GM04504 (cell line): ENCODE measurements at regions not wholly inside any gene's neighbourhood (a gene's known extent, or its start where the extent isn't known, plus 50 kb on each side); places are given as distances from the start of the nearest gene placed in this dataset.

Source experiments
- DNase-seq: peaks from one replicate; pipeline ENCODE4 v3.0.0-alpha.2; 2012; ENCODE audit warnings: low read depth

DNA sequence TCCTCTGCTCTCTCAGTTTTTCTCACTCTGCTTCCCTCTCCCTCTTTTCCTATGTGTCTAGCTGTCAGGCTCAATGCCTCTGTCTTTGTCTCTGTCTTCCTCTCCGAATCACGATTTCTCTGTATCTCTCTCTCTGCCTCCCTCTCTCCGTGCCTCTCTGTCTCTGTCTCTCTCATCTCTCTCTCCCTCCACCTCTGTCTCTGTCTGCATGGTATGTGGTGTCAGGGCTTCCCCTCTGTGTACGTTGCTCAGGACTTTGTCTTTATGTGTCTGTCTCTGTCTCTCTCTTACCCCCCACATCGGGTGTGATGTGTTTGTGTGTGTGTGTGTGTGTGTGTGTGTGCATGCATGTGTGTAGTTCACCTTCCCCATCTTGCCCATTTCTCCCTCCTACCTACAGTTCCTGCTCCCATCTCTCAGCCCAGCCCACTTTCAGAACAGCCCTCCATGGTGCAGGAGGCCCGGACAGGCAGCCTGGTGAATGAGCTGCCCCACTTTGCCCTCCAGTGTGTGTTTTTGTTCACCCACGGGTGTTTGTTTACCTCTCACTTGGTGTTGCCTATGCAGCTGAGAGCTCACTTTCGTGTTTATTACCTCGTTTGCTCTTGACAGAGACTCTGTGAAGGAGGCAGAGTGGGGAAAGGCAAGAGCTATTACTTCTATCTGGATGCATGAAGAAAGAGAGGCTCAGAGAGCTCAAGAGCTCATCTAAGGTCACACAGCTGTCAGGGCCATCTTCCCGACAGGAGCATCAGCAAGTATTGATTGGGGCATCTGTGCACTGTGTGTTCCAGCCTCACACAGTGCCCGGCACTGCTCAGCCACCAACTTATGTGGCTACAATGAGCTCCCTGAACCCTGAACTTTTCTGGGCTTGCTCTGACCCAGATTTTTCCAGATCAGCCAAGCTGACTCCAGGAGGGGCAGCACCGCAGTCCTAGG, 163.5 kb upstream of the ZMIZ1 start:
- DNase-seq = no peak

- DNase-seq = no peak
These were observed 162.8 kb upstream of the ZMIZ1 start for GRCh38 chr10:78905957-78906308.

DNA sequence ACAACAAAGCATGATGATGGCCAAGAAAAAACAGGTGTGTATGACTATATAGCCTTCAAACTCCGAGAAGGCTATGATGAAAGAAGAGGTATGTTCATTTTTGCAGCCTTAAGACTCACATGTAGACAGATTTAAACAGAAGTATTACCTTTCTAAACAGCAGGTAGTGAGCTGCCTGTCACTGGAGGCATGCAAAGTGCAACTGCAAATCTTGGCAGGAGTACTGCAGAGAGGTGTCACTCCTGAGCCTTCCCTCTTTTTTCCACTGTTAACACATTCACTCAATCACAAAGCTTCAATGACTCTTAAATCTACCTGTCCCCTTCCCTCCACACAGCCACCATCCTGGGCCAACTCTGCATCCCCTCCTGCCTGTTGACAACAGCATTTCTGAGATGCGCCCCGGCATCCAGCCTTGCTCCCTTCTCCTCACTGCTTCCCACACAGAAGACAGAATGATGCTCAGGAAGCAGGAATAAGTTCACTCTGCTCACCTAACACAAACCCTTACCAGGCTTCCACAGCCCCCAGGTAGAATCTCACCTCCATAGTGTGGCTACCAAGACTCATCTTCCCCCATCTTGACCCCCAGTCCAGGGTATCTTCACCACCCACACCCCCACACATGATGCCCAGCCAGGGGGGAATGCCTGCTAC, 161.9 kb upstream of the ZMIZ1 start:
- DNase-seq = no peak

DNA sequence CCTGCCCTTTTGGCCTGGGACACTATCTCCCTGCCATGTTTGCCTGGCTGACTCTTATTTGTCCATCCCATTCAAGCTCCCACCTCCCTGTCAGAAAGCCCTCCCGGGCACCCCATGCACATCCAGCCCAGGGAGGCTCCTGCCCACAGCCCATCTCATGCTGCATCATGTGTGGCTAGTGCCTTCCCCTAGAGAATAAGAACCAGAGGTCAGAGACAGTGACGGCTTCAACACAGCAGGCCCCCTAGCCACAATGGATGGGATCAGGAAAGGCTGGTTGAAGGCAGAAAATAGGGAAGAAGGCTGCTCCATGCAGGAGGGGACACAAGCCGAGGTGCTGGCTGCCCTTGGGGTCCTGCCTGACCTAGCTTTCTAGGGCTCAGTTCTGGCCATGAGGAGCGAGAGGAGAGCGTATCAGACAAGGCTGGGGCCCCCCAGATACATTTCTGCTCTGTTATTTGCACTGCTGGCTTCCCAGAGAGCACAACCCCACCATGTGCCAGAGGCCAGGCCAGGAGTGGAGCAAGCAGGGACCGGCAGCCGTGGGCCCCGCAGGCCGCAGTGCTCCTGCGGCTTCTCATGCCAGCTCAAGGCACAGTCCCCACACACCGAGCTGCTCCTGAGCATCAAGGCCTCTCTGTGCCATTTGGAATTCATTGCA, 161.1 kb upstream of the ZMIZ1 start:
- no peak for DNase-seq

GRCh38 chr10:78909221-78909620, 159.5 kb upstream of the ZMIZ1 start:
- DNase-seq = no peak

GRCh38 chr10:78910021-78910420, 158.7 kb upstream of the ZMIZ1 start:
- no peak for DNase-seq

DNA sequence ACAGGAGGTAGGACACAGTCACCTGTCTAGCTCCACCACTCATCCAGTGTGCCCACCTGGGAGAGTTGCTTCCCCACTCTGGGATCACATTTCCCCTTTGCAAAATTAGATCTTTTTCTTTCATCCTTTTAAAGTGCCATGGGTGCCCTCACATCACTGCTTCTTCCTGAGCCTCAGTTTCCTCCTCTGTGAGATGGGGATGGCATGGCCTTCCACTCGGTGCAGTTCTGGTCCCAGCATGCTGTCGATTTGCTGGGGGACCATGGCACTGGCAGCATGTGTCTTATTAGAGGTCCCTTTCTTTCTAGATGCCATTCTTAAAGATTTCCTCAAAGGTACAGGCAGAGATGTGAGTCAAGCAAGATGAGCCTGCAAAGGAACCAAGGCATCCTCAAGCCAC, 158.3 kb upstream of the ZMIZ1 start:
- no peak for DNase-seq

- DNase-seq = no peak
These were observed 157.9 kb upstream of the ZMIZ1 start for GRCh38 chr10:78910886-78911285.

- DNase-seq = no peak
These were observed 157.0 kb upstream of the ZMIZ1 start for GRCh38 chr10:78911533-78912340.

DNA sequence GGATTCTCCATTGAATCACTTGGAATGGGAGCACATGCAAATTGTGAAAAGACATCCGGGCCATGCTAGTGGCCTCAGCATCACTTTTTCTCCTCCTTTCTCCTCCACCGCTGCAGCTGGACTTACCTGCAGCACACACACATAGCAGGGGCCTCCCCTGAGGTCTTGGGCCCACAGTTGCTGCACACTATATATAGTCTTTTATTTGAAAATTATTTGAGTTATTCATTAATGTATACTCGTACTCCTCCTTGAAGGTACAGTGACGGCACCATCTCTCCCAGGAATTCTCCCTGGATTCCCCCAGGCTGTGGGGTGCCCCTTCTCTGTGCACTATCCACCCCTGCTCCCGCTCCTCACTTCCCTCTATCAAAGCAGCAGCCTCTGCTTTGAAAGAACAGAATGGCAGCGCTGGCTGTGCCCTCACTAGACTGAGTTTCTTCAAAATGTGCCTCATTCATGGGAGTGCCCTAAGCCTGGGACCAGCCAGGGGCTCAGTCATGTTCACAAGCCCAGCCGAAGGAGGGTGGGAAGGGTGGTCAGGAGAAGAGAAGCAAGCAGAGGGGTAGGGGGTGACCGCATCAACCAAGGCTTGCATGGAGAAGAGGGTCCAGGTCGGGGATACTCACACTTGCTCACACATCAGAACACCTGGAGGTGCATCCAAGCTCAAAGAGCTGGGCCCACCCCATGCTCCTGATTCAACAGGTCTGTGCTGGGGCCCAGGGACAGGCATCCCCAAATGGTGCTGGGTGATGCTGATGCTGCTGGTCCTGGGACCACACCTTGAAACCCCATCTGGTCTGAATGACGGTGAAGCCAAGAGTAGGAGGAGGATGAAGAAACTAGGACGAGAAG, 156.2 kb upstream of the ZMIZ1 start:
- DNase-seq = no peak

GRCh38 chr10:78913219-78914059, 155.3 kb upstream of the ZMIZ1 start:
- DNase-seq = no peak

GRCh38 chr10:78914060-78914378, 154.7 kb upstream of the ZMIZ1 start:
- no peak for DNase-seq

- peak; percentile 5 for DNase-seq
These were observed 154.1 kb upstream of the ZMIZ1 start for GRCh38 chr10:78914502-78915189.

DNA sequence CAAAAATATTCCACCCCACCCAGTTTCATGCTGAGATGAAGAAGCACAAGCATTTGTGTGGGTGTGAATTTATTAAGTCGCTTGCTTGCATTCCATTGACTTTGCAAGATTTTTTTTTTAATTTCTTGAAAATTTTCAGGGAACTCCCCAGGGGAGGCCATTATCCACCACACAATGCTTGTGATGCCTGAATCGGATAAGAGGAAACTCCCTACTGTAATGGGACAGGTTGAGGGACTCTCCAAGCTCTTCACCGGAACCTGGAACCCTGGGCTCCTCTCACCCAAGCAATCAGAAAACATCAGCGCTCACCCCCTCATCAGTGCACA, 153.6 kb upstream of the ZMIZ1 start:
- DNase-seq = no peak

- DNase-seq = no peak
These were observed 152.5 kb upstream of the ZMIZ1 start for GRCh38 chr10:78916227-78916626.

DNA sequence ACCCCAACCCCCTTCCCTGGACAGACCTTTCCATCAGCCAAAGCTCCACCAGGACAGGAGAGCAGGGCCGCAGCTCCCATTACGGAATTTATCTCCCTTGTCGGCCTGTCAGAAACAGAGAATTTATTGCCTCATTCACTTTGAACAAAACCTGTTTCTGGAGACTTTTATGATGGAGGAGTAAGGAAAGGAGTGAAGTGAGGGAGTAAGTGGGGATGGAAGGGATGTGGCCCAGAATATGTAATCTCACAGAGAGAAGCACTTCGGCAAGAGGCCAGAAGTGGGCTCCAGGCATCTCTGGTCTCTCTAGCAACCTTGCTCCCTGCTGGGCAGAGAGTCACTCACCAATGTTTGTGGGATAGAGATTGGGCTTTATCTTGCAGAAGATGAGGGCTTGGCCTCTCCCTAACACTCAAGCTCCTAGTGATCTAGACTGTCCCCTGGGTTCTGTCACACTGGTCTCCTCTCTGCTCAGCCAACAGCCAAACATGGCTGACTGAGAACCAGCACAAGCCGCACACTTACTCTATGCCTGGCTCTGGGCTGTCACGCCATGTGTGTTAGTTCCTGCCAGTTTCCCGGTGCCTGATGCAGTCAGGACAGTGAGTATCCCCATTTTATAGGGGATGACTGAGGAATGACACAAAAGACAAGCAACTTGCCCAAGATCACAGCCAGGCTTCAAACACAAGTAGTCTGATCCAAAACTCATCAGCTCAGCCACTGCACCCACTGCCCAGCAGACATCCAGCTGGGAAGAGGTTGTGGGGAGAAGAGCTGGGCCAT, 149.4 kb upstream of the ZMIZ1 start:
- no peak for DNase-seq

DNA sequence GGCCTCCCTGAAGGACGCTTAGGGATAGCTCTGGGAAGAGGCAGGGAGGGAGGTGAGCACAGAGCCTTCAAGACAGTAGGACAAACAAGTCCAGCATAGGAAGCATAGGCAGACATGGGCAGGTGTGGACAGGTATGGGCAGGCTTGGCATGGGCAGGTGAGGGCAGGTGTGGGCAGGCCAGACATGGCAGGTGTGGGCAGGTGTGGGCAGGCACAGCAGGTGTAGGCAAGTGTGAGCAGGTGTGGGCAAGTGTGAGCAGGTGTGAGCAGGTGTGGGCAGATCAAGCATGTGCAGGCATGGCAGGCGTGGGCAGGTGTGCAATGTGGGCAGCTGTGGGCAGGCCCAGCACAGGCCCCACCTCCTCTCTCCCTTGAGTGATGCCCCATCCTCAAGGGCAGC, 148.8 kb upstream of the ZMIZ1 start:
- DNase-seq = no peak

GRCh38 chr10:78921895-78922294, 146.9 kb upstream of the ZMIZ1 start:
- DNase-seq = no peak

- no peak for DNase-seq
These were observed 145.0 kb upstream of the ZMIZ1 start for GRCh38 chr10:78923647-78924318.
